Esophagus squamous epithelium (tissue), 4 donors: ENCODE measurements at regions not wholly inside any gene's neighbourhood (a gene's known extent, or its start where the extent isn't known, plus 50 kb on each side); places are given as distances from the start of the nearest gene placed in this dataset.

Experiments used
- CTCF ChIP-seq, 6 experiments: fragments of 450-650 bp in 4 of 6; fragments of 200-600 bp in 2 of 6; sonication (generic) in 2 of 6; IDR thresholded peaks; one replicate each; pipeline ENCODE4 v1.5.1; 2016 to 2019; ENCODE audit warnings: antibody characterized with exemption in 6 of 6, mild to moderate bottlenecking in 4 of 6, moderate library complexity in 4 of 6
- POLR2A ChIP-seq, 4 donors: fragments of 450-650 bp; IDR thresholded peaks; one replicate each; pipeline ENCODE4 v1.6.1; 2017; ENCODE audit warnings: antibody characterized with exemption in 4 of 4, mild to moderate bottlenecking in 4 of 4, moderate library complexity in 3 of 4

DNA sequence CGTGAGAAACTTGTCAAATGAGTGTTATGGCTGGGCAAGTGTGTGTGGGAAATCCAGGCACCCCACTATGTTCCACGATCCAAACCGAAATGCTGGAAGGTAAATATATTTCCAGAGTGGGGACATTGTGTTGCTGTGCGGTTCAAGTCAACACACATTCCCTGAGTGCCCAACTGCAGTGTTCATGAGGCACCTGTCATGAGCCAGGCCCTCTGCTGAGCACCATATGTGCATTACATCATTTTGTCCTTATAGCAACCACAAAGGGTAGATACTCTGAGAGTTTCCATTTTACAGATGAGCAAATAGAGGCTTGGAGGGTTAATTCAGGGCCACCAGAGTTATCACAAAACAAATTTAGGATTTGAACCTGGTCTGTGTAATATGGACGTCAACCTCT is 59.9 kb upstream of the SOD1 start:
- TF ChIP-seq CTCF (IDR thresholded peaks at IDR 0.05), result no peak
- no peak for TF ChIP-seq POLR2A (IDR thresholded peaks at IDR 0.05)
